Astrocyte of the spinal cord (primary cell): ENCODE measurements at regions not wholly inside any gene's neighbourhood (a gene's known extent, or its start where the extent isn't known, plus 50 kb on each side); places are given as distances from the start of the nearest gene placed in this dataset.

Experiments used
- DNase-seq: peaks from one replicate; pipeline ENCODE4 v3.0.0; 2011; ENCODE audit warnings: low read depth, low spot score
- H3K4me3 ChIP-seq: 2 replicates; pipeline ENCODE4 v1.5.1; 2011; ENCODE audit warnings: low read depth, mild to moderate bottlenecking, low read length, moderate library complexity
- CTCF ChIP-seq: IDR thresholded peaks from 2 replicates; pipeline ENCODE4 v1.5.1; 2012; ENCODE audit warnings: low read depth, mild to moderate bottlenecking, low read length, inconsistent platforms
- in situ Hi-C: cut with HindIII; loops from 2 replicates; pipeline ENCODE4 v1.10.0; 2017; ENCODE audit warnings: low sequenced_read_pairs

- TF ChIP-seq CTCF = no peak
- no peak overlapping the region for H3K4me3 ChIP-seq
- in situ Hi-C loops = no loop called here
- no peak for DNase-seq
Measured at GRCh38 chr16:86151239-86151851, 252.4 kb downstream of the IRF8 start.

GRCh38 chr16:86156155-86156554 lies 257.2 kb downstream of the IRF8 start:
- no peak overlapping the region for H3K4me3 ChIP-seq
- no peak for TF ChIP-seq CTCF
- no peak for DNase-seq
- in situ Hi-C loops = no loop called here

GRCh38 chr16:86157616-86158247 lies 258.8 kb downstream of the IRF8 start:
- no peak overlapping the region for H3K4me3 ChIP-seq
- TF ChIP-seq CTCF = no peak
- DNase-seq = no peak
- in situ Hi-C loops = no loop called here

GRCh38 chr16:86158688-86159360 lies 259.9 kb downstream of the IRF8 start:
- H3K4me3 ChIP-seq = no peak overlapping the region
- DNase-seq = no peak
- no peak for TF ChIP-seq CTCF
- in situ Hi-C loops = no loop called here

GRCh38 chr16:86165479-86165878 lies 266.5 kb downstream of the IRF8 start:
- in situ Hi-C loops = no loop called here
- DNase-seq = no peak
- H3K4me3 ChIP-seq = no peak overlapping the region
- no peak for TF ChIP-seq CTCF

GRCh38 chr16:86166414-86166813 lies 267.5 kb downstream of the IRF8 start:
- no peak overlapping the region for H3K4me3 ChIP-seq
- no peak for DNase-seq
- no peak for TF ChIP-seq CTCF
- in situ Hi-C loops = no loop called here
